ENCODE measurements at regions not wholly inside any gene's neighbourhood (a gene's known extent, or its start where the extent isn't known, plus 50 kb on each side); places are given as distances from the start of the nearest gene placed in this dataset.
"Not testable (repeated sequence)": the region's sequence is repeated elsewhere in the genome, so short reads cannot be mapped to it uniquely, and the experiment has no call there.

- ATAC-seq (ENCODE audit: low read depth) (no peak), DNase-seq (no peak)
- no peaks in the 10 kb centered on the region for H3K36me3 Mint-ChIP-seq (ENCODE audit: low read depth)
- no peak overlapping the region for H3K4me3 Mint-ChIP-seq
- H3K27ac Mint-ChIP-seq: no peak overlapping the region
- CTCF ChIA-PET: no interaction called here
- H3K4me1 Mint-ChIP-seq: no peaks in the 10 kb centered on the region
- H3K9me3 Mint-ChIP-seq: no peaks in the 10 kb centered on the region
- no peaks in the 10 kb centered on the region for H3K27me3 Mint-ChIP-seq
- POLR2A ChIA-PET: no interaction called here
- intact Hi-C loops (cut with micrococcal nuclease): no loop called here
- TF ChIP-seq CTCF (IDR thresholded peaks at IDR 0.05): no peak
These were observed 672.2 kb upstream of the AMOT start for GRCh38 chrX:113512700-113513395.

DNA sequence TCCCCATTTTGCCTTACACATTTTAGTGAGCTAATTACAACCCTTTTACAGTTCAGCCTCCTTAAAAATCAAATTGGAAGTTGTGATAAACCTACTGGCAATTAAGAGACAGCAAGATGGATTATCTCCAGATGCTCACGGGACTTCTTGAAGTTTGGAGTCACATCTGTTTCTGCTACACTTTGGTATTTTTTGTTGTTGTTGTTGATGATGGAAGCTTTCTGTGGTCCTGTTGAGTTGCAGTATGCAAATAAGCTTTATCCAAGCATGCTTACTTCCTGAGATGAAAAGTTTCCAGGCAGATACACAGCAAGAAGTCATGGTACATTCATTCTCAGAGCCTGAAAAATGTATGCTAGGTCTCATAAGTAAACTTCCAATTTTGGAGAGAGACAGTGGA is 670.0 kb upstream of the AMOT start:
- ChIA-PET CTCF (no interaction called here), POLR2A (no interaction called here)
- Mint-ChIP-seq H3K4me3 (no peak overlapping the region), H3K4me1 (no peaks in the 10 kb centered on the region), H3K36me3 (ENCODE audit: low read depth) (no peaks in the 10 kb centered on the region), H3K9me3 (no peaks in the 10 kb centered on the region), H3K27ac (no peak overlapping the region), H3K27me3 (no peaks in the 10 kb centered on the region)
- TF ChIP-seq CTCF (IDR thresholded peaks at IDR 0.05): no peak
- no peak for ATAC-seq (ENCODE audit: low read depth)
- intact Hi-C loops (cut with micrococcal nuclease): no loop called here
- DNase-seq: no peak

DNA sequence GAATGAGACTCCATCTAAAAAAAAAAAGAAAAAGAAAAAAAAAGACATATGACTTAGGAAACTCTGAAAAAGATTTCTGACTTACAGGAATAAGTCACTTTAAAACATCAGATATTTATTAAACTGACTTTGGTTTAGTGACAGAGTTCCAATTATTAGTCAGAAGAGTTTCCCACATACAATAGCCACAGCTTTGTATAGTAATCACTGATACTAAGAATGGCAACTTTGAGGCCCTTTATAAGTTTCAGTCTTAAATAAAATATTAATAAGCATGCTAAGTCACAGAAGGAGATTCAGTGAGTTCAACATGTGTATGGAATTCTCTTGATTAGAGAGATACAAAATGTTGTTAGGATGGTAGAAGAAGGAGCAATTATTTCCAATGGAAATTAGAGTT is 652.3 kb upstream of the AMOT start:
- ChIA-PET POLR2A (no interaction called here), CTCF (no interaction called here)
- ATAC-seq (ENCODE audit: low read depth) (no peak), DNase-seq (no peak)
- no peak overlapping the region for H3K27ac Mint-ChIP-seq
- no peaks in the 10 kb centered on the region for H3K4me1 Mint-ChIP-seq
- peaks cover 4% of the 10 kb centered on the region for H3K9me3 Mint-ChIP-seq
- H3K4me3 Mint-ChIP-seq: no peak overlapping the region
- no peaks in the 10 kb centered on the region for H3K36me3 Mint-ChIP-seq (ENCODE audit: low read depth)
- no peak for TF ChIP-seq CTCF (IDR thresholded peaks at IDR 0.05)
- no peaks in the 10 kb centered on the region for H3K27me3 Mint-ChIP-seq
- intact Hi-C loops (cut with micrococcal nuclease): no loop called here

GRCh38 chrX:113473418-113473817 is 632.8 kb upstream of the AMOT start:
- Mint-ChIP-seq H3K36me3 (ENCODE audit: low read depth) (no peaks in the 10 kb centered on the region), H3K4me1 (peaks cover 5% of the 10 kb centered on the region), H3K27ac (no peak overlapping the region), H3K9me3 (no peaks in the 10 kb centered on the region), H3K27me3 (no peaks in the 10 kb centered on the region), H3K4me3 (no peak overlapping the region)
- ChIA-PET POLR2A (no interaction called here), CTCF (no interaction called here)
- intact Hi-C loops (cut with micrococcal nuclease): no loop called here
- DNase-seq (no peak), ATAC-seq (ENCODE audit: low read depth) (no peak)
- no peak for TF ChIP-seq CTCF (IDR thresholded peaks at IDR 0.05)

GRCh38 chrX:113473015-113473414 is 632.4 kb upstream of the AMOT start:
- H3K9me3 Mint-ChIP-seq; H3K4me3 Mint-ChIP-seq; H3K4me1 Mint-ChIP-seq; POLR2A ChIA-PET; H3K36me3 Mint-ChIP-seq (ENCODE audit: low read depth); H3K27me3 Mint-ChIP-seq; intact Hi-C loops (cut with micrococcal nuclease); DNase-seq; CTCF ChIA-PET; ATAC-seq (ENCODE audit: low read depth); H3K27ac Mint-ChIP-seq: not testable (repeated sequence)

- Mint-ChIP-seq H3K9me3 (no peaks in the 10 kb centered on the region), H3K4me1 (peaks cover 5% of the 10 kb centered on the region), H3K27ac (no peak overlapping the region), H3K27me3 (no peaks in the 10 kb centered on the region), H3K4me3 (no peak overlapping the region), H3K36me3 (ENCODE audit: low read depth) (no peaks in the 10 kb centered on the region)
- no peak for DNase-seq
- no peak for ATAC-seq (ENCODE audit: low read depth)
- no peak for TF ChIP-seq CTCF (IDR thresholded peaks at IDR 0.05)
- intact Hi-C loops (cut with micrococcal nuclease): no loop called here
- ChIA-PET POLR2A (no interaction called here), CTCF (no interaction called here)
These were observed 629.5 kb upstream of the AMOT start for GRCh38 chrX:113470166-113470565.
